HG03457 (cell line): ENCODE measurements at regions not wholly inside any gene's neighbourhood (a gene's known extent, or its start where the extent isn't known, plus 50 kb on each side); places are given as distances from the start of the nearest gene placed in this dataset.
"Not testable (repeated sequence)": the region's sequence is repeated elsewhere in the genome, so short reads cannot be mapped to it uniquely, and the experiment has no call there.

Source experiments
- ATAC-seq: cut with Tn5 transposase; IDR thresholded peaks from one replicate; pipeline ENCODE4 v1.9.1; 2021; ENCODE audit warnings: moderate number of reproducible peaks; ENCODE audit not compliant: unreplicated experiment

DNA sequence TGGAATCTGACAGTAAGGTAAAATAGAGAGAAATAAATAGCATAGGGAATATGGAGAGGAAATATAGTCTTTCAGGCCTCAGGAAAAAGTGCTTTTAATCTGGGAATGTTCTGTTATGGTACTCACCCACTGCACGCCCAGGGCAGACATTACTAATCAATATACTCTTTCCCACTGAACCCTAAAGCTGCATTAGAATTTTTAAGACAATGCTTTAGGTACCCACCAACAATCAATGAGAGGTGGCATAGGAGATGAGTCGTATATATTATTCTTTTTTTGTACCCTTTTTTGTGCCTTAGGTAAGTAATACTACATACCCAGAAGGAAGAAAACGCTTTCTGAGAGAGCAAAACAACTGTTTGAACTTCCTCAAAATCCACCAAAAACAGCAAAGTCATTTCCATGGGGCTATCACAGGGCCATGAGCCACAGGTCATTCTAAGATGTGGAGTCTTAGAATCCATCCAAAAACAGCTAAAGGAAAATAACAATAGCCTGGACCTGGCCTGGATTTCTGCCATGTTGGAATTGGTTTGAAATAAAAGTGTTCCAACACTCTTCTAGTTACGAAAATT, 542.1 kb downstream of the XYLT1 start:
- no peak for ATAC-seq

DNA sequence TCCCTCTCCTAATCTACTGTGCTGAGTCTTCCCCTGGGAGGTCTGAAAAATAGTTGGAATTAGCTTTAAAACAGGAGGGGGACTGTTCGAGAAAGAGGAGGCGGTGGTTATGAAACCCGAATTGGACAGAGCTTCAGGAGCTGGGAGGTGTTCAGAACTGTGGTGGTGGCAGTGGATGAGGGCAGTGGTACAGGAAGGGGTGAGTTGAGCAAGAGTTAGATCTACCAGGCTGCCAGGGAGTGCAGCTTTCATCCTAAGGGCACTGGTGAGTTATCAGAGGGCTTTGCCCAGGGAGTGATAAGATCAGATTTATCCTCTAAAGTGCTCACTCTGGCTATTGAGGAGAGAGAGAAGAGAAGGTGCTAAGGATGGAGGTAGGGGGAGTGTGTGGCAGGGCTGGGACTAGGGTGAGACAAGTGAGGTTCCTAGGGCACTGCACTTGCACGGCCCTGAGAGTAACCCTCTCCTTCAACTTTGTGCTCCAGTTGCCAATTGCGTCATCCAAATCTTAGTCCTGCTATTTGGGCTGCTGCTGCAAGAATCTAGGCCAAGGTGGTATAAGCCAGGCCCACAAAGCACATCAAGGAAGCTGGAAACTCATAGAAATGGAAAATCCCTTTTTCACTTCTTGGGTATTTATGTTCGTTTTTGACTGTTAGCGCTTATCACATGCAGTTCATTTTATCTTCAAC, 540.3 kb downstream of the XYLT1 start:
- ATAC-seq, result no peak

DNA sequence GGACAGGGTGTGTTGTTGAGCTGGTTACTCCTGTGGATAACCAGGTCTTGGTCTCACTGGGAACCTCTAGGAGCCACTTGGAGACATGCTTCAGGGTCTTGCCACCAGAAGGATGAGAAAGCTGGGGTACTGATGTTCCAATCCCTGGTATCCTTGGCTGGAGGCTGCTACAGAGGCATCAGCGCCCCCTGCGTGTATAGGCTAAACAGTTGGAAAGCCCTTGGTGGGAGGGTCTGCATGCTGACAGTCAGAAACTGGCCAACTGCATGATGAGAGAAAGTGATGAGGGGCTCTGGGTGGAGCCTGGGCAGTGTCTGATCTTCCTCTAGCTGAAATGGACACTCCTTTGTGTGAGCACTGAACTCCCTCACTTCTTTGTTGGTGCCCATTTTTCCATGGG, 536.9 kb downstream of the XYLT1 start:
- no peak for ATAC-seq

GRCh38 chr16:16934660-16935059, 536.1 kb downstream of the XYLT1 start:
- no peak for ATAC-seq

GRCh38 chr16:16935909-16936308, 534.9 kb downstream of the XYLT1 start:
- not testable (repeated sequence) for ATAC-seq

- no peak for ATAC-seq
Measured at GRCh38 chr16:16937576-16937975, 533.2 kb downstream of the XYLT1 start.

- no peak for ATAC-seq
Measured at GRCh38 chr16:16938009-16938408, 532.8 kb downstream of the XYLT1 start.

- no peak for ATAC-seq
Measured at GRCh38 chr16:16938980-16939379, 531.8 kb downstream of the XYLT1 start.

DNA sequence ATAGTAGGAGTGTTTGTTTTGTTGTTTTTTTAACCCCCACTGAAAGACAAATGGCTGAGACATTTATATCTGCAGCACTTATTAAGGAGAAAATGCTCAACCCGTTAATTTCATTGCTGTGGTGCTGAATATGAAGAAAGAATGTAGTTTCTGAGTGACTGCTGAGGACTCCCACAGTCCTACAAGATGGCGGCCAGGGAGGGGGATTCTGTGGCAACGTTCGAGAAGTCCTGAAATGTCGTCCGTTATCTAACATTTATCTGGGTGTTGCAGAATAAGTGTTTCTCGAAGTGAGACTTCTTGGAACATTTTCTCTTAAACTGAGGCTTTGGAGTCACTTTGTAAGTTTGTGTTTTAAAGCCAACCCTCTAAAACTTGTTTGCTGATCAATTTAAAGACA, 530.4 kb downstream of the XYLT1 start:
- ATAC-seq, result no peak

DNA sequence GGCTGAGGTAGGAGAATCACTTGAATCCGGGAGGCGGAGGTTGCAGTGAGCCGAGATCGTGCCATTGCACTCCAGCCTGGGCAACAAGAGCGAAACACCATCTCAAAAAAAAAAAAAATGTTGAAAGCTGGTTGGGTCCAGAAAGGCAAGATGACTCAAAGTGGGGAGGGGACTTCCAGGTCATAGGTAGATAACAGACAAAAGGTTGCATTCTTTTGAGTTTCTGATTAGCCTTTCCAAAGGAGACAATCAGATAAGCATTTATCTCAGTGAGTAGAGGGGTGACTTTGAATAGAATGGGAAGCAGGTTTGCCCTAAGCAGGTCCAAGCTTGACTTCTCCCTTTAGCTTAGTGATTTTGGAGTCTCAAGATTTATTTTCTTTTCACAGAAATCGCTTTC, 527.9 kb downstream of the XYLT1 start:
- not testable (repeated sequence) for ATAC-seq

DNA sequence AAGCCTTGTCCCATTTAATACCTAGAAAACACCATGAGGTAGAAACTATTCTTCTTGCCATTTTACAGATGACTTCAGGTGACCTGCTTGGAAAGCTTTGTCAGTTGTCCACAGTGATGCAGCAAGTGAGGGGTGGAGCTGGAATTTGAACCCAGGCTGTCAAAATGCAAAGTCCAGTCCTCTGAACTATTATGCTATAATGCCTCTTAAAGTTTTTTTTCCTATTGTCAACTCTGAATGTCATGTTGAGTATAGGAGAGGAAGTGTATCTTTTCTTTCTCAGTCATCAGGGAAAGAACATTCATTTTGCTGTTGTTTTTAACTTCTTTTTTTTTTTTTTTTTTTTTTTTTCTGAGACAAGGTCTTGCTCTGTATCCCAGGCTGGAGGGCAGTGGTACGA, 525.6 kb downstream of the XYLT1 start:
- no peak for ATAC-seq

GRCh38 chr16:16956376-16956775, 514.4 kb downstream of the XYLT1 start:
- no peak for ATAC-seq

GRCh38 chr16:16960785-16961184, 510.0 kb downstream of the XYLT1 start:
- ATAC-seq, result no peak

GRCh38 chr16:16966439-16966838, 504.3 kb downstream of the XYLT1 start:
- ATAC-seq, result no peak

GRCh38 chr16:16971042-16971441, 499.7 kb downstream of the XYLT1 start:
- ATAC-seq, result no peak

DNA sequence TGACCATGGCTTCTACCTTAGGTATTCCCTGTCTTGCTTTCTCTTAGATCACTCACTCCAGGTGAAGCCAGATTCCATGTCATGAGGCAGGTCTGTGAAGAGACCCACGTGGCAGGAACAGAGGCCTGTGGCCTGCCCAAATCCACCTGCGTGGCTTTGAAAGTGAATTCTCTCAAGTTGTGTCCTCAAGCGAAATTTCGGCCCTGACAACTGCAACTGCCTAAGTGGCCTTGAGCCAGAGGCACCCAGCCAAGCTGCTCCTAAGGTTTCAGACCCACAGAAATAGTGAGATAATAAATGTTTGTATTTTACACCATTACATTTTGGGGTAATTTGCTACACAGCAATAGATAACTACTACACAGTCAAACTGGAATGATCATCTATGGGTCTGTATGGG, 497.9 kb downstream of the XYLT1 start:
- ATAC-seq, result no peak

- ATAC-seq, result no peak
Measured at GRCh38 chr16:16973707-16974591, 496.8 kb downstream of the XYLT1 start.

DNA sequence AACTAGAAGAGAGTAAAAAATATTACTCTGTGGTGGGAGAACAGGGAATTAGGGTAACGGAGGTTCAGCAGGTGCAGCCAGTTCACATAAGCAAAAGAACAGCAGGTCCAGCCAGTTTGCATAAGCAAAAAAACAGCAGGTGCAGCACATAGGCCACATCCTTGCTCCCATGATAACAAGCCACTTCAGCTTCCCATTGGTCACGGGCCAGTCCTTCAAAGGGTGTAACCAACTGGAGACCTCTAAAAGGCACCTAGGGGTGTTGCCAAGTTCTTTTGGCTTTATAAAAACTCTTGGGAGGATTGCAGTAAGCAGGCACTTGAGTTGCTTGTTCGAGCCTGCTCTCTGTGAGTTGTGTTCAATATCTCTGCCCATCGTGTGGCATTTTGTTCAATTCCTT, 488.1 kb downstream of the XYLT1 start:
- no peak for ATAC-seq

DNA sequence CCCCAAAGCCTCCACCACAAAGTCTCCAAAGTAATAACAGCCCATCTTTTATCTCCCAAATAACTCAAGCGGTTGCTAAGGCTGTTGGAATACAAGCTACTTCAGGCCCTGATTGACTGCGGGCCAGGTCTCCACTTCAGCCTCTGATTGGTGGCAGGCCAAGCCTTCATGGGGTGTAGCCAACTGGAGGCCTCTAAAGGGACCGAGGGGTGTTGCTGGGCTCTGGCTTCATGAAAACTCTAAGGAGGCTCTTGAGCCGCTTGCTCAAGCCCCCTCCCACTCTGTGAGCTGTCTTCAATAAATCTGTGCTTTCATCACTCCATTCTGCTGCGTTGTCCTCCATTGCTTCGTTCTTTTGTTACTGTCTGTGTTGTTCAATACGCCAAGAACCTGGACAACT, 487.2 kb downstream of the XYLT1 start:
- ATAC-seq, result no peak

- not testable (repeated sequence) for ATAC-seq
Measured at GRCh38 chr16:16984091-16984490, 486.7 kb downstream of the XYLT1 start.

DNA sequence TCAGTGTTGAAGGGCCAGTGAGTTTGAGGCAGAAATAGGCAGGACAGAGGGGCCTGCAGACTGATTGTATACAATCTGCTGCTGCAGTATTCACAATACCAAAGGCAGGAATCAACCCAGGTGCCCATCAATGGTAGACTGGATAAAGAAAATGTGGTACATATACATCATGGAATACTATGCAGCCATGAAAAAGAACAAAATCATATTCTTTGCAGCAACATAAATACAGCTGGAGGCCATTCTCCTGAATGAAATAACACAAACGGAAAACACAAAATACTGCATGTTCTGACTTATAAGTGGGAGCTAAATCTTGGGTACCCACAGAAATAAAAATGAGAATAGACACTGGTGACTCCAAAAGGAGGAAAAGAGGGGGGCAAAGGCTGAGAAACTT, 485.1 kb downstream of the XYLT1 start:
- no peak for ATAC-seq

GRCh38 chr16:16988963-16989362, 481.8 kb downstream of the XYLT1 start:
- no peak for ATAC-seq
